ENCODE measurements at regions not wholly inside any gene's neighbourhood (a gene's known extent, or its start where the extent isn't known, plus 50 kb on each side); places are given as distances from the start of the nearest gene placed in this dataset.
"Not testable (repeated sequence)": the region's sequence is repeated elsewhere in the genome, so short reads cannot be mapped to it uniquely, and the experiment has no call there.

DNA sequence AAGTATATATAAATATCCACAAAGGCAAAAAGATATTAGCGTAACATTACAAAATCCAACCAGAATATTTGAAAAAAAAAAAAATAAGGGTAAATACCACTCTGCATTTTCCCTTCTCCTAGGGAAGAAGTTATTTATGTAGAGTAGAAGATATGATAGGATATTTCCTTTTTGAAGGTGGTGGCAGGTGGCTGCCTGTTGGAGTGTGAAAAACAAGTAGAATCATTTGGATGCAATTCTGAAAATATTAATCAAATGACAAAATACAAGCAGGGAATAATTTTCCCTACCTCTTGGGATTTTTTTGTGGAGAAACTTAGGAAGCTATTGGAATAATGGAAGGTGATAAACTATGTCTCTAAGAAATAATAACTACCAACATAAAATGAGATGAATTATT lies 62.5 kb upstream of the OGFRL1 start:
- 89 to 95% (median 93%) methylated on average over 1 of the region's 1 CpG for WGBS, 5 donors
- Histone ChIP-seq H3K27ac (no peak overlapping the region), H3K27me3 (replicated peaks in 1 of 7) (no peaks in the 10 kb centered on the region), H3K36me3 (no peaks in the 10 kb centered on the region), H3K9me3 (no peaks in the 10 kb centered on the region), H3K4me1 (peaks cover 0 to 9% (median 1%) of the 10 kb centered on the region in 6 donors), H3K4me3 (no peak overlapping the region)
- intact Hi-C loops (cut with DNase I; ENCODE audit: low total_unique reads): no loop called here
- no peak for TF ChIP-seq CTCF (IDR thresholded peaks at IDR 0.05 in 8 of 11, conservative IDR thresholded peaks at IDR 0.05 in 3 of 11)
- TF ChIP-seq POLR2A (IDR thresholded peaks at IDR 0.05): no peak
- TF ChIP-seq POLR2AphosphoS5 (IDR thresholded peaks at IDR 0.05): no peak
- DNase-seq: no peak

DNA sequence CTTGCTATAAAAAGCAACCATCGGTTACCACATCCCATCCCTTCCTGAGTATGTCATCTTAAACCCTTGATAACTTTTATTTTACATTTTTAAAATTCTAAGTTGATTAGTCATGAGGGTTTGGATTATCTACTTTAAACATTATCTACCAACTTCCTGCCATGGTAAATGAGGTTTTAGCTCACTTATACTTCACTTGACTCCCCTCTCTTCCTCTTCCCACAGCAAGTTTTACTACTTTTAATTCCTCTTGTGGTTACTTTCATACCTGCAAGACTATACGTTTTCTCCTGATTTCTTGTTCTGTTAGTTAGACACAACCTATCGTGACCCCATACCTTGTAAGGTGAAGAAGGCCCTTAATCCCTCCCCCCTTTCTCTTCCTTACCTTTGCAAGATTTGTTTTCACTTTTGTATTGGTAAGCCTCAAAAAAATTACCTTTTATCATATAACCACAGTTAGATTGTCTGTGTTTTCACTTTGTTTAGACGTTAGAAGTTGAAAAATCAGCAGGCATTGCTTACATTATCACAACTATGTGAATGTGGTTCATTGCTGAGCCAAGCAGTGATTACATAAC lies 60.1 kb upstream of the OGFRL1 start:
- no peak overlapping the region for H3K27ac ChIP-seq
- DNase-seq: no peak
- TF ChIP-seq POLR2A (IDR thresholded peaks at IDR 0.05) (no peak), POLR2AphosphoS5 (IDR thresholded peaks at IDR 0.05) (no peak), CTCF (IDR thresholded peaks at IDR 0.05 in 8 of 11, conservative IDR thresholded peaks at IDR 0.05 in 3 of 11) (no peak)
- no peak overlapping the region for H3K4me3 ChIP-seq
- 16 to 30% (median 24%) methylated on average over 4 of the region's 4 CpGs for WGBS, 5 donors
- intact Hi-C loops (cut with DNase I; ENCODE audit: low total_unique reads): no loop called here
- H3K36me3 ChIP-seq: no peaks in the 10 kb centered on the region
- no peaks in the 10 kb centered on the region for H3K27me3 ChIP-seq (replicated peaks in 1 of 7)
- H3K4me1 ChIP-seq: peaks cover 0 to 9% (median 1%) of the 10 kb centered on the region in 6 donors
- H3K9me3 ChIP-seq: no peaks in the 10 kb centered on the region

- TF ChIP-seq POLR2A (IDR thresholded peaks at IDR 0.05): no peak
- no peak for TF ChIP-seq POLR2AphosphoS5 (IDR thresholded peaks at IDR 0.05)
- TF ChIP-seq CTCF (IDR thresholded peaks at IDR 0.05 in 8 of 11, conservative IDR thresholded peaks at IDR 0.05 in 3 of 11): no peak
- Histone ChIP-seq H3K36me3 (no peaks in the 10 kb centered on the region), H3K27me3 (replicated peaks in 1 of 7) (no peaks in the 10 kb centered on the region), H3K27ac (no peak overlapping the region), H3K9me3 (no peaks in the 10 kb centered on the region), H3K4me1 (peaks cover 0 to 9% (median 1%) of the 10 kb centered on the region in 6 donors), H3K4me3 (no peak overlapping the region)
- intact Hi-C loops (cut with DNase I; ENCODE audit: low total_unique reads): no loop called here
- DNase-seq: no peak
- 89 to 96% (median 91%) methylated on average over 3 of the region's 3 CpGs for WGBS, 5 donors
Measured at GRCh38 chr6:71229477-71229876, 59.1 kb upstream of the OGFRL1 start.

DNA sequence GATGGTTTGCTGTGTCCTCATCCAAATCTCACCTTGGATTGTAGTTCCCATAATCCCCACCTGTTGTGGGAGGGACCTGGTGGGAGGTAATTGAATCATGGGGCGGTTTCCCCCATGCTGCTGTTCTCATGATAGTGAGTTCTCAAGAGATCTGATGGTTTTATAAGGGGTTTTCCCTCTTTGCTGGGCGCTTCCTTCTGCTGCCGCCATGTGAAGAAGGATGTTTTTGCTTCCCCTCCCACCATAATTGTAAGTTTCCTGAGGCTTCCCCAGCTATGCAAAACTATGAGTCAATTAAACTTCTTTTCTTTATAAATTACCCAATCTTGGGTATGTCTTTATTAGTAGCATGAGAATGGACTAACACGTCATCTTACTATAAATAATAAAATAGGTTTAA lies 55.7 kb upstream of the OGFRL1 start:
- intact Hi-C loops (cut with DNase I; ENCODE audit: low total_unique reads); H3K4me1 ChIP-seq; H3K27me3 ChIP-seq (replicated peaks in 1 of 7); H3K36me3 ChIP-seq; H3K9me3 ChIP-seq; H3K4me3 ChIP-seq; H3K27ac ChIP-seq; DNase-seq: not testable (repeated sequence)
- 53 to 78% (median 66%) methylated on average over 4 of the region's 4 CpGs for WGBS, 5 donors
